H1 (cell line): ENCODE measurements at regions not wholly inside any gene's neighbourhood (a gene's known extent, or its start where the extent isn't known, plus 50 kb on each side); places are given as distances from the start of the nearest gene placed in this dataset.

Source experiments
- ATF3 ChIP-seq: IDR thresholded peaks from 2 replicates; pipeline ENCODE4 v1.6.1; 2011; ENCODE audit warnings: low read depth, mild to moderate bottlenecking, low read length; ENCODE audit not compliant: insufficient read depth
- SP1 ChIP-seq: IDR thresholded peaks from 2 replicates; pipeline ENCODE4 v1.6.1; 2011; ENCODE audit warnings: low read depth, low read length

DNA sequence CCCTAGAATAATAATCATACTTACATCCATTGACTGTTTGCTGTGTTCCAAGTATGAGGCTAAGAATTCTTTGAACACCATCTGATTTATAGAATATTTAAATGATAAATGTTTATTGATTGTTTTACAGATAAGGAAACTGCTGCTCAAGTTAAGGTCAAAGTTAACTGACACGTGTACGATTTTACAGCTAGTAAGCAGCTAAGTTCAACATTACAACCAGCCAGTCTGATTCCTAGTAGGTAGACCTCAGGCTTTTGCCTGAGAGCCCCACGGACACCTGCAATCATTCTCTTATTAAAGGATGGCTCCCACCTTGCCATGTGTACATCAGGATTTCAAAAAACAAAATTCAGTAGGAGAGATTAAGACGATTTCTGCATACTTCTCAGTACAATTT is 141.9 kb downstream of the SPRY2 start (continued):
- TF ChIP-seq SP1 (no peak), ATF3 (no peak)
